ENCODE measurements at regions not wholly inside any gene's neighbourhood (a gene's known extent, or its start where the extent isn't known, plus 50 kb on each side); places are given as distances from the start of the nearest gene placed in this dataset.
"Not testable (repeated sequence)": the region's sequence is repeated elsewhere in the genome, so short reads cannot be mapped to it uniquely, and the experiment has no call there.

DNA sequence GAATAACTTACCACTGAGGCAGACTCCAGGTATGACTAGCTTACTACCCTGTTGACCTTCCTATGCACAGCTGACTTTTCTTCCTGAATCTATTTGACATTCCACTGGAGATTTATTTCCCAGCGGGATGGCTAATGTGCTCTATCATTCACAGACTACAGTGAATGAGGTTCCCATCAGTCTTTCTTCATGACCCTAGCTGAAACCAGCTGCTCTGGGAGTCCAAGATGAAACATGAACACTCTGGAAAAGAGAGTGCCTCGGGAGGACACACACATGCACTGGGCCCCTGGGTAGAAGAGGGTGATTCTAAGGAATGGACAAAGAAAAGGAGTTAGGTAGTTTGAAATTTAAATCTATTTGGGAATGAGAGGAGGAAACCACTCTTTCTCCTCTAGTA lies 82.6 kb upstream of the DST start:
- Histone ChIP-seq H2AFZ (ENCODE audit: low read length) (no peak overlapping the region), H3K9me2 (ENCODE audit: insufficient read depth, low read length) (no peaks in the 10 kb centered on the region), H3K9me3 (ENCODE audit: low read length) (no peaks in the 10 kb centered on the region), H3K4me2 (ENCODE audit: low read length) (no peak overlapping the region), H3K4me1 (ENCODE audit: insufficient read depth, low read length, poor library complexity, severe bottlenecking) (no peaks in the 10 kb centered on the region), H3K79me2 (ENCODE audit: insufficient read depth, low read depth, low read length) (no peaks in the 10 kb centered on the region), H4K20me1 (ENCODE audit: insufficient read depth, low read length) (no peaks in the 10 kb centered on the region), H3K27ac (ENCODE audit: low read depth, low read length, poor library complexity, severe bottlenecking) (no peak overlapping the region), H3K36me3 (ENCODE audit: insufficient read depth, low read length) (no peaks in the 10 kb centered on the region), H3K4me3 (ENCODE audit: low read depth, low read length, poor library complexity, severe bottlenecking) (no peak overlapping the region)
- intact Hi-C loops (cut with micrococcal nuclease; ENCODE audit: unreplicated experiment), result no loop called here
- ChIA-PET POLR2A (interaction anchor here (0.7 kb wide), 1 partner anchor 106 kb away, joined by 3 read pairs; no protein-coding TSS in a partner anchor), CTCF (ENCODE audit: unreplicated experiment) (no interaction called here)
- DNase-seq (ENCODE audit: low spot score), result no peak
- BruUV-seq (replicated peaks), result no TSS peak
- no peak for TF ChIP-seq EZH2phosphoT487 (IDR thresholded peaks at IDR 0.05; ENCODE audit: borderline replicate concordance, low read depth, low read length)
- TF ChIP-seq, protein P1, sequence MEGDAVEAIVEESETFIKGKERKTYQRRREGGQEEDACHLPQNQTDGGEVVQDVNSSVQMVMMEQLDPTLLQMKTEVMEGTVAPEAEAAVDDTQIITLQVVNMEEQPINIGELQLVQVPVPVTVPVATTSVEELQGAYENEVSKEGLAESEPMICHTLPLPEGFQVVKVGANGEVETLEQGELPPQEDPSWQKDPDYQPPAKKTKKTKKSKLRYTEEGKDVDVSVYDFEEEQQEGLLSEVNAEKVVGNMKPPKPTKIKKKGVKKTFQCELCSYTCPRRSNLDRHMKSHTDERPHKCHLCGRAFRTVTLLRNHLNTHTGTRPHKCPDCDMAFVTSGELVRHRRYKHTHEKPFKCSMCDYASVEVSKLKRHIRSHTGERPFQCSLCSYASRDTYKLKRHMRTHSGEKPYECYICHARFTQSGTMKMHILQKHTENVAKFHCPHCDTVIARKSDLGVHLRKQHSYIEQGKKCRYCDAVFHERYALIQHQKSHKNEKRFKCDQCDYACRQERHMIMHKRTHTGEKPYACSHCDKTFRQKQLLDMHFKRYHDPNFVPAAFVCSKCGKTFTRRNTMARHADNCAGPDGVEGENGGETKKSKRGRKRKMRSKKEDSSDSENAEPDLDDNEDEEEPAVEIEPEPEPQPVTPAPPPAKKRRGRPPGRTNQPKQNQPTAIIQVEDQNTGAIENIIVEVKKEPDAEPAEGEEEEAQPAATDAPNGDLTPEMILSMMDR (conservative IDR thresholded peaks at IDR 0.05; ENCODE audit: low read length), result no peak

DNA sequence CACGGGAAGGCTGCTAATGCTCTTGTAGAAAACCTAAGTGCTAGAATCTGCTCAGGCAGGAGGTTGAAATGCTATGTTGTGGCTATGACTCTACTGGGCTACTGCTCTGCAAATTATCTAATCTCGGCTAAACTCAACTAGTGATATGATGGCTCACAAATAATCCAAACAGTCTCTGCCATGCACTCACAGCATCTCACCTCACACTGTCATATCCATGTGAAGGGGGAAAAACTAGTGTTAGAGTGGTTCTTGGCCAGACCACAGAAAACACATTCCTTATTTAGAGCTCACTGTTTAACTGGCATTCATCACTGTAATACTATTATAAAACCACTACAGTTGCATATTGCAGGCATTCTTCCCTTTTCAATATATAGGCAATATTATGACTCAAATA lies 81.8 kb upstream of the DST start:
- H3K79me2 ChIP-seq (ENCODE audit: insufficient read depth, low read depth, low read length), result no peaks in the 10 kb centered on the region
- POLR2A ChIA-PET, result no interaction called here

GRCh38 chr6:56720882-56721281 lies 78.2 kb upstream of the DST start:
- no peaks in the 10 kb centered on the region for H3K79me2 ChIP-seq (ENCODE audit: insufficient read depth, low read depth, low read length)
- no peak for DNase-seq (ENCODE audit: low spot score)
- BruUV-seq (replicated peaks), result no TSS peak
- no peak overlapping the region for H3K4me2 ChIP-seq (ENCODE audit: low read length)
- H3K36me3 ChIP-seq (ENCODE audit: insufficient read depth, low read length), result no peaks in the 10 kb centered on the region
- ChIA-PET CTCF (ENCODE audit: unreplicated experiment) (no interaction called here), POLR2A (no interaction called here)
- H3K9me2 ChIP-seq (ENCODE audit: insufficient read depth, low read length), result no peaks in the 10 kb centered on the region
- H3K27ac ChIP-seq (ENCODE audit: low read depth, low read length, poor library complexity, severe bottlenecking), result no peak overlapping the region
- H2AFZ ChIP-seq (ENCODE audit: low read length), result no peak overlapping the region
- TF ChIP-seq, protein P1 (conservative IDR thresholded peaks at IDR 0.05; ENCODE audit: low read length), result no peak
- TF ChIP-seq EZH2phosphoT487 (IDR thresholded peaks at IDR 0.05; ENCODE audit: borderline replicate concordance, low read depth, low read length), result no peak
- H3K9me3 ChIP-seq (ENCODE audit: low read length), result no peaks in the 10 kb centered on the region
- no peaks in the 10 kb centered on the region for H4K20me1 ChIP-seq (ENCODE audit: insufficient read depth, low read length)
- no peaks in the 10 kb centered on the region for H3K4me1 ChIP-seq (ENCODE audit: insufficient read depth, low read length, poor library complexity, severe bottlenecking)
- no peak overlapping the region for H3K4me3 ChIP-seq (ENCODE audit: low read depth, low read length, poor library complexity, severe bottlenecking)
- intact Hi-C loops (cut with micrococcal nuclease; ENCODE audit: unreplicated experiment), result no loop called here

More for the DNA sequence above, 81.8 kb upstream of the DST start:
- Histone ChIP-seq H4K20me1 (ENCODE audit: insufficient read depth, low read length) (no peaks in the 10 kb centered on the region), H3K9me3 (ENCODE audit: low read length) (no peaks in the 10 kb centered on the region), H3K4me3 (ENCODE audit: low read depth, low read length, poor library complexity, severe bottlenecking) (no peak overlapping the region), H3K27ac (ENCODE audit: low read depth, low read length, poor library complexity, severe bottlenecking) (no peak overlapping the region), H3K36me3 (ENCODE audit: insufficient read depth, low read length) (no peaks in the 10 kb centered on the region), H3K9me2 (ENCODE audit: insufficient read depth, low read length) (no peaks in the 10 kb centered on the region), H3K4me2 (ENCODE audit: low read length) (no peak overlapping the region), H3K4me1 (ENCODE audit: insufficient read depth, low read length, poor library complexity, severe bottlenecking) (no peaks in the 10 kb centered on the region), H2AFZ (ENCODE audit: low read length) (no peak overlapping the region)
- BruUV-seq (replicated peaks), result no TSS peak
- TF ChIP-seq, protein P1 (conservative IDR thresholded peaks at IDR 0.05; ENCODE audit: low read length), result no peak
- no peak for TF ChIP-seq EZH2phosphoT487 (IDR thresholded peaks at IDR 0.05; ENCODE audit: borderline replicate concordance, low read depth, low read length)
- DNase-seq (ENCODE audit: low spot score), result no peak
- intact Hi-C loops (cut with micrococcal nuclease; ENCODE audit: unreplicated experiment), result no loop called here
- CTCF ChIA-PET (ENCODE audit: unreplicated experiment), result no interaction called here

DNA sequence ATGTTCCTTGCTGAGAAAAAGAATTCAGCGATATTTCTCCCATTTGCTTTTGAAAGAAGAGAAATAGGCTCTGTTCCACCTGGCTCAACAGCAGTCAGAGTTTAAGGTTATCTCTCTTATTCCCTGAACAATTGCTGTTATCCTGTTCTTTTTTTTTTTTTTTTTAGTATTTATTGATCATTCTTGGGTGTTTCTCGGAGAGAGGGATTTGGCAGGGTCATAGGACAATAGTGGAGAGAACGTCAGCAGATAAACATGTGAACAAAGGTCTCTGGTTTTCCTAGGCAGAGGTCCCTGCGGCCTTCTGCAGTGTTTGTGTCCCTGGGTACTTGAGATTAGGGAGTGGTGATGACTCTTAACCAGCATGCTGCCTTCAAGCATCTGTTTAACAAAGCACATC lies 77.5 kb upstream of the DST start:
- H3K4me2 ChIP-seq (ENCODE audit: low read length); H3K4me3 ChIP-seq (ENCODE audit: low read depth, low read length, poor library complexity, severe bottlenecking); H3K9me3 ChIP-seq (ENCODE audit: low read length); intact Hi-C loops (cut with micrococcal nuclease; ENCODE audit: unreplicated experiment); H3K36me3 ChIP-seq (ENCODE audit: insufficient read depth, low read length); H3K4me1 ChIP-seq (ENCODE audit: insufficient read depth, low read length, poor library complexity, severe bottlenecking); H3K9me2 ChIP-seq (ENCODE audit: insufficient read depth, low read length); BruUV-seq (replicated peaks); H2AFZ ChIP-seq (ENCODE audit: low read length); DNase-seq (ENCODE audit: low spot score); H3K79me2 ChIP-seq (ENCODE audit: insufficient read depth, low read depth, low read length); POLR2A ChIA-PET; H3K27ac ChIP-seq (ENCODE audit: low read depth, low read length, poor library complexity, severe bottlenecking); CTCF ChIA-PET (ENCODE audit: unreplicated experiment); H4K20me1 ChIP-seq (ENCODE audit: insufficient read depth, low read length): not testable (repeated sequence)

All from OCI-LY7 (cell line).